Glutamatergic neuron (in vitro differentiated cells): ENCODE measurements at regions not wholly inside any gene's neighbourhood (a gene's known extent, or its start where the extent isn't known, plus 50 kb on each side); places are given as distances from the start of the nearest gene placed in this dataset.
"Not testable (repeated sequence)": the region's sequence is repeated elsewhere in the genome, so short reads cannot be mapped to it uniquely, and the experiment has no call there.

ENCODE experiments used
- DNase-seq: peaks from one replicate; pipeline ENCODE4 v3.0.0; 2022
- H3K27ac Mint-ChIP-seq: one replicate; pipeline ENCODE4 v1.8.0; 2020; ENCODE audit warnings: mild to moderate bottlenecking, mixed read lengths, inconsistent platforms; ENCODE audit not compliant: unreplicated experiment
- H3K27me3 Mint-ChIP-seq: one replicate; pipeline ENCODE4 v1.8.0; 2020; ENCODE audit warnings: mild to moderate bottlenecking, moderate library complexity, mixed read lengths, inconsistent platforms; ENCODE audit not compliant: unreplicated experiment
- H3K36me3 Mint-ChIP-seq: one replicate; pipeline ENCODE4 v1.8.0; 2020; ENCODE audit warnings: mild to moderate bottlenecking, mixed read lengths, inconsistent platforms; ENCODE audit not compliant: unreplicated experiment
- H3K4me1 Mint-ChIP-seq: one replicate; pipeline ENCODE4 v1.8.0; 2020; ENCODE audit warnings: mild to moderate bottlenecking, low read depth, mixed read lengths, inconsistent platforms; ENCODE audit not compliant: unreplicated experiment
- H3K4me3 Mint-ChIP-seq: one replicate; pipeline ENCODE4 v1.8.0; 2020; ENCODE audit warnings: mild to moderate bottlenecking, mixed read lengths, inconsistent platforms; ENCODE audit not compliant: unreplicated experiment
- H3K9me3 Mint-ChIP-seq: one replicate; pipeline ENCODE4 v1.8.0; 2020; ENCODE audit warnings: mild to moderate bottlenecking, moderate library complexity, mixed read lengths, inconsistent platforms; ENCODE audit not compliant: unreplicated experiment
- TF ChIP-seq, protein P1 (sequence below): fragments of 200-600 bp; sonication (generic); IDR thresholded peaks from one replicate; pipeline ENCODE4 v1.5.0; 2021; ENCODE audit not compliant: partially characterized antibody, unreplicated experiment

DNA sequence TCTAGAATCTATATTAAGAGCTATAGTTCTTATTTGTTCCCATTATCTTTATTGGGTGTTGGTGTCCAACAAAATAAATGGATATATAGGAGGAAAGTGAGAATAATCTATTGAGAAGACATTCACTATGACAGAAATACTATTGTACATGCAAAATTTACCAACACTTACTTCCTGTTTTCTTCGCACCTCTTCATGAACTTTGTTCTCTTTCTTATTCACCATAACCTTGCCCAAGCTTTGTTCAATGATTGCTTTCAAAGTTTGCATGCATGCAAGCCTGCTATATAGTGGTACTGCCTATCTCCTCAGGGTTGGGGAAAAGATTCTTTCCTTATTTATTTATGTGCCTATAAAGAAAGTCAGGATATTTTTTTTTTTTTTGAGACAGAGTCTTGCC is 176.4 kb upstream of the JADE1 start:
- no peaks in the 10 kb centered on the region for H3K36me3 Mint-ChIP-seq
- no peak overlapping the region for H3K27ac Mint-ChIP-seq
- H3K27me3 Mint-ChIP-seq = peaks cover 1% of the 10 kb centered on the region
- H3K4me3 Mint-ChIP-seq = no peak overlapping the region
- DNase-seq = no peak
- TF ChIP-seq, protein P1, sequence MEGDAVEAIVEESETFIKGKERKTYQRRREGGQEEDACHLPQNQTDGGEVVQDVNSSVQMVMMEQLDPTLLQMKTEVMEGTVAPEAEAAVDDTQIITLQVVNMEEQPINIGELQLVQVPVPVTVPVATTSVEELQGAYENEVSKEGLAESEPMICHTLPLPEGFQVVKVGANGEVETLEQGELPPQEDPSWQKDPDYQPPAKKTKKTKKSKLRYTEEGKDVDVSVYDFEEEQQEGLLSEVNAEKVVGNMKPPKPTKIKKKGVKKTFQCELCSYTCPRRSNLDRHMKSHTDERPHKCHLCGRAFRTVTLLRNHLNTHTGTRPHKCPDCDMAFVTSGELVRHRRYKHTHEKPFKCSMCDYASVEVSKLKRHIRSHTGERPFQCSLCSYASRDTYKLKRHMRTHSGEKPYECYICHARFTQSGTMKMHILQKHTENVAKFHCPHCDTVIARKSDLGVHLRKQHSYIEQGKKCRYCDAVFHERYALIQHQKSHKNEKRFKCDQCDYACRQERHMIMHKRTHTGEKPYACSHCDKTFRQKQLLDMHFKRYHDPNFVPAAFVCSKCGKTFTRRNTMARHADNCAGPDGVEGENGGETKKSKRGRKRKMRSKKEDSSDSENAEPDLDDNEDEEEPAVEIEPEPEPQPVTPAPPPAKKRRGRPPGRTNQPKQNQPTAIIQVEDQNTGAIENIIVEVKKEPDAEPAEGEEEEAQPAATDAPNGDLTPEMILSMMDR = no peak
- no peaks in the 10 kb centered on the region for H3K9me3 Mint-ChIP-seq
- H3K4me1 Mint-ChIP-seq = no peaks in the 10 kb centered on the region

DNA sequence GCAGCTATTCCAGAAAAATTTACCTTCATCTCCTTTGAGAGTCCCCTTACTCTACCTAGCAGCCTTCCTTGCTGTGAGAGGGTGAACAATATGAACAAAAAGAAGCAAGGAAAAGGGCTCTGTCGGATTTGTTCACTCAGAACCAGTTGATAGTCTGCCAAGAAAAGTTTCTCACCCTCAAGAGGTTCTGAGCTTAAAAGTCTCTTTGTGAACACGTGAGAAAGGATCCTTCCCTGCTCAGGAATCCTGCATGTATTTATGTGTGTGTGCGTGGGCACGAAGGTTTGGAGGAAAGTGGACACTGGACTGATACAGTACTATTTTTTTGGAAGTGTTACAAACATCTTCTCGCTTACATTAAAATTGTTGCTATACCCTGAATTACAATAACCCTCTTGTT is 178.6 kb upstream of the JADE1 start:
- no peak for DNase-seq
- Mint-ChIP-seq H3K27ac (no peak overlapping the region), H3K27me3 (peaks cover 1% of the 10 kb centered on the region), H3K4me1 (no peaks in the 10 kb centered on the region), H3K4me3 (no peak overlapping the region), H3K9me3 (no peaks in the 10 kb centered on the region), H3K36me3 (no peaks in the 10 kb centered on the region)
- TF ChIP-seq, protein P1 = no peak

DNA sequence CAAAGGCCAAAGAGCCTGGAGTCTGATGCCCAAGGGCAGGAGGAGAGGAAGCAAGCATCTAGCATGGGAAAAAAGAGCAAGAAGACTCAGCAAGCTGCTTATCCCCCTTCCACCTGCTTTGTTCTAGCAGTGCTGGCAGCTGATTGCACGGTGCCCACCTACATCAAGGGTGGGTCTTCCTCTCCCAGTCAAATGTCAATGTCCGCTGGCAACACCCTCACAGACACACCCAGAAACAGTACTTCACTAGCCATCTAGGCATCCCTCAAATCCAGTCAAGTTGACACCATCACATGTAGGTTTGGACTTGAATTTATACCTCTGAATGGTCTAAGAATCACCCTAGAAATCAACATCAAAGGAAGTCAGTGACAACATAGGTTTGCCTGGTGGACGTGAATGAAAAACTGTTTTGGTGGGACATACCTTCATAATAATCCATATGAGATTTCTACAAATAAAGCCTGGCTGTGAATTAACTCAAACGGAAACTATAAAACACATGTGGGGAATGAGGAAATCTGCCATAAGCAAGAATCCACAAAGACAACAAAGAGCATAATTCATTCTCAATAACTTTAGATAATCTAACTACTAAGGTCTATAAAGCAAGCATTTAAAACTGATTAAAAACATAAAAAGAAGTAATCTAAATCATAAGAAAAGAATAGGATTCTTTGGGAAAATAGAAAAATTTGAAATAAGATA is 185.8 kb upstream of the JADE1 start:
- H3K4me1 Mint-ChIP-seq = no peaks in the 10 kb centered on the region
- H3K27ac Mint-ChIP-seq = no peak overlapping the region
- no peaks in the 10 kb centered on the region for H3K9me3 Mint-ChIP-seq
- no peak overlapping the region for H3K4me3 Mint-ChIP-seq
- no peaks in the 10 kb centered on the region for H3K36me3 Mint-ChIP-seq
- H3K27me3 Mint-ChIP-seq = peaks cover 2% of the 10 kb centered on the region
- DNase-seq = no peak
- TF ChIP-seq, protein P1 = no peak

DNA sequence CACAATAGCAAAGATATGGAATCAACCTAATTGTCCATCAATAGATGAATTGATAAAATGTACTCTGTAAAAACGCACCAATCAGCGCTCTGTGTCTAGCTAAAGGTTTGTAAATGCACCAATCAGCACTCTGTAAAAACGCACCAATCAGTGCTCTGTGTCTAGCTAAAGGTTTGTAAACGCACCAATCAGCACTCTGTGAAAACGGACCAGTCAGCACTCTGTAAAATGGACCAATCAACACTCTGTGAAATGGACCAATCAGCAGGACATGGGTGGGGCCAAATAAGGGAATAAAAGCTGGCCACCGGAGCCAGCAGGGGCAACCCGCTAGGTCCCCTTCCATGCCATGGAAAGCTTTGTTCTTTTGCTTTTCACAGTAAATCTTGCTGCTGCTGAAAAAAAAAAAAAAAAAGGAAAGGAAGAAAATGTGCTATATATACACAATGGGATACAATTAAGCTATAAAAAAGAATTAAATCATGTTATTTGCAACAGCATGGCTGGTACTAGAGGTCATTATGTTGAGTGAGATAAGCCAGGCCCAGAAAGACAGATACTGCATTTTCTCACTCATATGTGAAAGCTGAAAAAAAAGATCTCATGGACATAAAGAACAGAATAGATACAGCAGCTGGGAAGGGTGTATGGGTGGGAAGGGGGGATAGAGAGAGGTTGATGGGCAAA is 189.1 kb upstream of the JADE1 start:
- H3K36me3 Mint-ChIP-seq, H3K27ac Mint-ChIP-seq, DNase-seq, H3K9me3 Mint-ChIP-seq, H3K4me1 Mint-ChIP-seq, H3K4me3 Mint-ChIP-seq, H3K27me3 Mint-ChIP-seq: not testable (repeated sequence)

DNA sequence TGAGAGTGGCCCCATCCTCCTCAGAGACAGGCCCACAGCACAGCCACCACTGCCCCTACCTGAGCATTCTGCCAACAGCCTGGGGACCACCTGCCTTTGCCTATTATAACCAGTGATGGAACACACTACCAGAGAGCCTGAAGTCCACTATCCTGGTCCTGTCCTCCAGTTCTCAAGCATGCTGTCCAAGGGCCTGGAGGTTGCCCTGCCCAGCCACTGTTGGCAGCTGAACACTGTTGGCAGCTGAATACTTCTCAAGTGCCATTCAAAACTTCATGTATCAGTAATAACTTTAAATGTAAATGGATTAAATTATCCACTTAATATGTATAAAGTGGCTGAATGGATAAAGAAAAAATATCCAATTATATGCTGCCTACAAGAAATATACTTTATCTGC is 194.3 kb upstream of the JADE1 start:
- H3K4me3 Mint-ChIP-seq = no peak overlapping the region
- H3K9me3 Mint-ChIP-seq = no peaks in the 10 kb centered on the region
- TF ChIP-seq, protein P1 = no peak
- H3K27me3 Mint-ChIP-seq = peaks cover 2% of the 10 kb centered on the region
- DNase-seq = no peak
- H3K27ac Mint-ChIP-seq = no peak overlapping the region
- H3K36me3 Mint-ChIP-seq = no peaks in the 10 kb centered on the region
- H3K4me1 Mint-ChIP-seq = no peaks in the 10 kb centered on the region
